ENCODE measurements at regions not wholly inside any gene's neighbourhood (a gene's known extent, or its start where the extent isn't known, plus 50 kb on each side); places are given as distances from the start of the nearest gene placed in this dataset.
A peak's percentile ranks its signal among the peaks of the same experiment; 100 is the strongest.

GRCh38 chr9:29691758-29692407 lies 2118.6 kb upstream of the C9orf72 start:
- Histone ChIP-seq H2BK12ac (ENCODE audit: low read depth, low read length) (no peak overlapping the region), H2BK5ac (ENCODE audit: low read depth, low read length) (no peak overlapping the region), H3K36me3 (ENCODE audit: control insufficient read depth in 2 of 4, insufficient read depth in 4 of 4, low read length in 3 of 4) (no peaks in the 10 kb centered on the region), H3K79me2 (ENCODE audit: control insufficient read depth in 1 of 2, insufficient read depth in 2 of 2, low read length in 2 of 2) (no peaks in the 10 kb centered on the region), H3K4me1 (replicated peaks in 1 of 4; ENCODE audit: control insufficient read depth in 3 of 4, insufficient read depth in 4 of 4, low read length in 3 of 4) (no peaks in the 10 kb centered on the region), H3K18ac (ENCODE audit: extremely low read depth, low read length) (no peak overlapping the region), H3K27ac (ENCODE audit: low read depth, low read length) (no peak overlapping the region), H4K5ac (ENCODE audit: insufficient read length, low read depth, low read length) (no peak overlapping the region), H3K79me1 (ENCODE audit: low read depth, low read length) (no peaks in the 10 kb centered on the region), H4K8ac (ENCODE audit: extremely low read depth, insufficient read depth, low read length) (0 out of 2 replicates have a peak overlapping the region, but pooled peaks have one; percentile 22), H2AK5ac (ENCODE audit: low read depth, low read length) (0 out of 2 replicates have a peak overlapping the region, but pooled peaks have one; percentile 10), H2BK120ac (replicated peaks; ENCODE audit: low read depth, low read length) (no peak overlapping the region), H3K23me2 (ENCODE audit: low read depth, low read length) (no peaks in the 10 kb centered on the region), H3K9me3 (ENCODE audit: insufficient read depth in 2 of 2, low read depth in 1 of 2, low read length in 1 of 2) (no peaks in the 10 kb centered on the region), H2AFZ (ENCODE audit: low read length) (no peak overlapping the region), H4K20me1 (replicated peaks in 1 of 2; ENCODE audit: control insufficient read depth in 1 of 2, insufficient read depth in 2 of 2, low read length in 2 of 2) (no peaks in the 10 kb centered on the region), H2BK15ac (ENCODE audit: low read length) (no peak overlapping the region), H3K27me3 (replicated peaks in 1 of 4; ENCODE audit: control insufficient read depth in 3 of 4, extremely low read depth in 1 of 4, insufficient read depth in 3 of 4, low read length in 3 of 4) (no peaks in the 10 kb centered on the region), H2BK20ac (ENCODE audit: low read length) (peak overlapping the region; percentile 1; the same call in 1 of the 2 replicates), H4K91ac (replicated peaks; ENCODE audit: insufficient read length, low read length) (no peak overlapping the region), H3K4me3 (ENCODE audit: extremely low read depth in 1 of 4, insufficient read depth in 2 of 4, low read depth in 3 of 4, low read length in 4 of 4) (no peak overlapping the region), H3K9ac (replicated peaks in 1 of 4; ENCODE audit: extremely low read depth in 1 of 4, low read depth in 3 of 4, low read length in 3 of 4) (no peak overlapping the region), H3K4ac (replicated peaks; ENCODE audit: insufficient read length, low read depth, low read length) (no peak overlapping the region), H3K56ac (replicated peaks; ENCODE audit: insufficient read length, low read depth, low read length) (no peak overlapping the region), H3K4me2 (ENCODE audit: insufficient read depth in 1 of 2, low read depth in 2 of 2, low read length in 2 of 2) (no peak overlapping the region; a peak in 1 of 4 replicates), H3K14ac (ENCODE audit: insufficient read length) (no peak overlapping the region), H3K23ac (ENCODE audit: insufficient read length) (no peak overlapping the region)
- WGBS, 2 experiments (ENCODE audit: extremely low coverage in 1 of 2, insufficient coverage in 1 of 2, insufficient read length in 1 of 2, insufficient replicate concordance in 2 of 2, low coverage in 1 of 2, low lambda C conversion rate in 2 of 2, missing lambda C conversion rate in 1 of 2), result 54% methylated on average over 7 of the region's 7 CpGs; no CpG with 5 or more reads in 1 of the 2 experiments
- ChIA-PET CTCF (ENCODE audit: partially characterized antibody) (interaction anchor here (0.7 to 1.9 kb wide), 6 partner anchors 23 to 1476 kb away, joined by 3 to 5 read pairs (median 3); no protein-coding TSS in a partner anchor), POLR2A (ENCODE audit: partially characterized antibody) (no interaction called here)
- TF ChIP-seq CBX8 (IDR thresholded peaks at IDR 0.05; ENCODE audit: borderline replicate concordance, low read depth, low read length) (no peak), RAD21 (IDR thresholded peaks at IDR 0.05 in 1 of 2, conservative IDR thresholded peaks at IDR 0.05 in 1 of 2; ENCODE audit: low read depth in 2 of 2, low read length in 2 of 2) (peak; percentile 94 to 97), RNF2 (IDR thresholded peaks at IDR 0.05; ENCODE audit: borderline replicate concordance, low read depth, low read length, missing control alignments, poor library complexity, severe bottlenecking) (no peak), MAX (IDR thresholded peaks at IDR 0.05) (0 out of 2 replicates have a peak, but pooled peaks have one; percentile 6), RXRA (IDR thresholded peaks at IDR 0.05; ENCODE audit: insufficient read depth, low read depth, low read length) (no peak), TBP (IDR thresholded peaks at IDR 0.05; ENCODE audit: low read depth, low read length) (no peak), CTCF (IDR thresholded peaks at IDR 0.05; ENCODE audit: control extremely low read depth in 1 of 3, insufficient read depth in 1 of 3, low read depth in 1 of 3, low read length in 3 of 3) (peak; percentile 40 to 75 (median 68))
- peak; percentile 44 to 73 for DNase-seq (ENCODE audit: low read depth in 1 of 2, low spot score in 2 of 2)
- FAIRE-seq, result peak; percentile 89
